ENCODE measurements at regions not wholly inside any gene's neighbourhood (a gene's known extent, or its start where the extent isn't known, plus 50 kb on each side); places are given as distances from the start of the nearest gene placed in this dataset.

DNA sequence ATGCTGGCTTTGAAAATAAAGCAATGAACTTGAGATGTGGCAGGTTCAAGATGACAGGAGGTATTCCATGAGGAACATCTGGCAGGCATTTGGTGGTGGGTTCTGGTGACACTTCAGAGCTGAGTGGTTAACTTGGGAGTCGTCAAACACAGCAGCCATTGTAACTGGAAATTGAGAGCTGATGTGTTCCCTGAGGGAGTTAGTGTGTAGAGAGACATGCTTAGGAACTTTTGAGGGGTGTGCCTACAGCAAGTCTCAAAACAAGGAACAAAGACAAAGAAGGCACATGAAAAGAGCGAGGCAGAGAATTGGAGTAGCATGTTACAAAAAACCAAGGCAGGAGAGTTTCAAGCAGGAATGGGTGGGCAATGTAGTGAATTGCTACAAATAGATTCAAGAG, 53.9 kb upstream of the KL start:
- DNase-seq, result no peak

DNA sequence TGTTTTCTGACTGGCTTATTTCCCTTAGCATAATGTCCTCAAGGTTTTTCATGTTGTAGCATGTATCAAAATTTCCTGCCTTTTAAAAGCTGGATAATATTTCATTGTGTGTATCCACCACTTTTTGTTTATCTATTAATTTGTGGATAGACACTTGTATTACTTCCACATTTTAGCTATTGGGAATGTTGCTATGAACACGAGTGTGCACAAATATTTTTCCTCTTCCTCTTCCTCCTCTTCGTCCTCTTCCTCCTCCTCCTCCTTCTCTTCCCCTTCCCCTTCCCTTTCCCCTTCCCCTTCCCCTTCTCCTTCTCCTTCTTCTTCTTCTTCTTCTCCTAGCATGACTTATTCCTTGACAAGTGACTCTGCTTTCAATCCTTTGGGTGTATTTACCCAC, 51.2 kb upstream of the KL start:
- no peak for DNase-seq
